ENCODE measurements at regions not wholly inside any gene's neighbourhood (a gene's known extent, or its start where the extent isn't known, plus 50 kb on each side); places are given as distances from the start of the nearest gene placed in this dataset.

DNA sequence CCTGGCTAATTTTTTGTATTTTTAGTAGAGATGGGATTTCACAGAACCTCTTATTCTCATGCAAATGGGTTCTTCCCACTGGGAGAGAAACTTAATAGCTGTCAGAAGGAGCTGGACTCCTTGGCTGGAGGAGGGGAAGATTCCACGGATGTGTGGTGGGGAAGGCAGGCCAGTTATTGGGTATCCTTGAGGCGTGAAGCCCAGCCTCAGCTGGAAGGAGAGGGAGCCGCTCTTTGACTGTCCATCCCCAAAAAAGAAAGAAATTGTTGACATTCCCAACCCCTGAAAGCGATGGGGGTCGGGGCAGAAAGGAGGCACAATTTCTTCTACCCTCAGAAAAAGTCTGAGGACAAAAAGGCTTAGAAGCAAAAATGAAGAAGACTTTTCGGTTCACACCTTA lies 983.1 kb upstream of the PABPC4L start:
- DNase-seq (ENCODE audit: low spot score): no peak
- TF ChIP-seq, protein P1, sequence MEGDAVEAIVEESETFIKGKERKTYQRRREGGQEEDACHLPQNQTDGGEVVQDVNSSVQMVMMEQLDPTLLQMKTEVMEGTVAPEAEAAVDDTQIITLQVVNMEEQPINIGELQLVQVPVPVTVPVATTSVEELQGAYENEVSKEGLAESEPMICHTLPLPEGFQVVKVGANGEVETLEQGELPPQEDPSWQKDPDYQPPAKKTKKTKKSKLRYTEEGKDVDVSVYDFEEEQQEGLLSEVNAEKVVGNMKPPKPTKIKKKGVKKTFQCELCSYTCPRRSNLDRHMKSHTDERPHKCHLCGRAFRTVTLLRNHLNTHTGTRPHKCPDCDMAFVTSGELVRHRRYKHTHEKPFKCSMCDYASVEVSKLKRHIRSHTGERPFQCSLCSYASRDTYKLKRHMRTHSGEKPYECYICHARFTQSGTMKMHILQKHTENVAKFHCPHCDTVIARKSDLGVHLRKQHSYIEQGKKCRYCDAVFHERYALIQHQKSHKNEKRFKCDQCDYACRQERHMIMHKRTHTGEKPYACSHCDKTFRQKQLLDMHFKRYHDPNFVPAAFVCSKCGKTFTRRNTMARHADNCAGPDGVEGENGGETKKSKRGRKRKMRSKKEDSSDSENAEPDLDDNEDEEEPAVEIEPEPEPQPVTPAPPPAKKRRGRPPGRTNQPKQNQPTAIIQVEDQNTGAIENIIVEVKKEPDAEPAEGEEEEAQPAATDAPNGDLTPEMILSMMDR (IDR thresholded peaks at IDR 0.05; ENCODE audit: extremely low read depth, insufficient read depth, missing control alignments): no peak
- in situ Hi-C loops (cut with MboI; ENCODE audit: low pct_unique_long_range_greater_than_20kb, low sequenced_read_pairs, unreplicated experiment): no loop called here

DNA sequence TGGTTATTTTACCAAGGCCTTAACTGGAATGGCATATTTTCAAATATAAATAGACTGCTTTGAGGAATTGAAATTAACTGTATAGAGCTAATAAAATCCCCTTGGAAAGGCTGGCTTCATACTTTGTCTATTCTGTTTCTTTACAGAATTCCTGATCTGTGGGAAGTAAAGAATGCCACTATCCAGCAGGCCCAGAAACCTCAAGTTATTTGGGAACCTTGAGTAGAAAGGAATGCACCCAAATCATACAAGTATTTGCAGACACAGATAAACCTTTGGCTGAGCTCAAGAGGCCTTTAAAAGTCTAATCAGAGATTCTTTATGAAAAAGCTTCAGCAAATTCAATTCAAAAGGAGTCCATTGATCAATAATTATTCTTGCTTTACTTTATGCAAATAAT lies 975.7 kb upstream of the PABPC4L start:
- in situ Hi-C loops (cut with MboI; ENCODE audit: low pct_unique_long_range_greater_than_20kb, low sequenced_read_pairs, unreplicated experiment): no loop called here
- no peak for DNase-seq (ENCODE audit: low spot score)
- TF ChIP-seq, protein P1 (IDR thresholded peaks at IDR 0.05; ENCODE audit: extremely low read depth, insufficient read depth, missing control alignments): no peak

DNA sequence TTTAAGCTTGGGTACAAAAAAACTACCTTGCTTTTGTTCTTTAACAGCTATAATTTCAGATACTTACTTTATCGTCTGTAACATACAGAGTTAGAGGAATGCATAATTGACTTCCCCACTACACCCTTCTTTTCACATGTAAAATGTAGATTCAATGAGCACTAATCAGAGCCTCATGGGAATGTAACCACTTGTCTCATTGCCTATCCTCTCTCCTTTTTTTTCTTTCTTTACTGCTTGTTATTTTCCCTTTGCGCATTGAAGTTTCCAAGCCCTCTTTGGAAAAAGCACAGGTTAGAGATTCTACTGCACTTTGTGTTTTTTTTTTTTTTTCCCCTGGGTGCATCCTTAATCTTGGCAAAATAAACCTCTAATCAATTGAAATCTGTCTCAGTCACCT lies 965.1 kb upstream of the PABPC4L start:
- DNase-seq (ENCODE audit: low spot score): no peak
- in situ Hi-C loops (cut with MboI; ENCODE audit: low pct_unique_long_range_greater_than_20kb, low sequenced_read_pairs, unreplicated experiment): no loop called here
- TF ChIP-seq, protein P1 (IDR thresholded peaks at IDR 0.05; ENCODE audit: extremely low read depth, insufficient read depth, missing control alignments): no peak

DNA sequence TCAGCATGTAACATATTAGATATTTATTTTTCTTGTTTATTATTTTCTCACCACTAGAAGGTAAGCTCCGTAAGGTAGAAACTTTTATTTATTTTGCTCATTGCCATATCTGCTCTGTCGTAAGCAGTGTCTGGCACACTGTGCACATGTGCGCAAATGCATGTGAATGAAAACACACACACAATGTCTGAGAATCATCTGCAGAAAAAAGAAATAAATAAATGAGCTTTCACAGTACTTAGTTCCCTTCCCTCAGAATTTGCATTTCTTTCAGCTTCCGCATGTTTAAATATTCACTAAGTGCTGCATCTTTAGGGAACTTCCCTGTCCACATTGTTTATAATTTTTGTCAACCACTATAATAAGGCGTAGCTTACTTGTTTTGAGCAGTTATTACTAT lies 963.0 kb upstream of the PABPC4L start:
- TF ChIP-seq, protein P1 (IDR thresholded peaks at IDR 0.05; ENCODE audit: extremely low read depth, insufficient read depth, missing control alignments): no peak
- in situ Hi-C loops (cut with MboI; ENCODE audit: low pct_unique_long_range_greater_than_20kb, low sequenced_read_pairs, unreplicated experiment): no loop called here
- DNase-seq (ENCODE audit: low spot score): no peak

DNA sequence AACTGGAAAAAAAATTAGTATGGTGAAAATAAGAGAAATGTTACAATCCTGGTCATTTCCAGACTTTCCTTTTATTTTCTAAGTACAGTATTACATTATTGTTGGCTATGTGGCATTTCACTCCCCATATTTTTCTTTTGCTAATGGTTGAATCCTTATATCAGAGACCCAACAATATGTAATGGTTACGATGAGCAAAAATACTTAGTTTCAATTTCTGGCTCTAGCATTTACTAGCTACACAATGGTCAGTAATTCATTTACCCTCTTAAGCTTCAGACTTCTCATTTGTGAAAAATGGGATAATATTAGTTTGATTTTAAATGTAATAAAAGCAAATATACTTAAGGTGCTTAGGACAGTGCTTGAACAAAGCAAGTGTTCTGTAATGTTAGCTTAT lies 942.9 kb upstream of the PABPC4L start:
- in situ Hi-C loops (cut with MboI; ENCODE audit: low pct_unique_long_range_greater_than_20kb, low sequenced_read_pairs, unreplicated experiment): no loop called here
- TF ChIP-seq, protein P1 (IDR thresholded peaks at IDR 0.05; ENCODE audit: extremely low read depth, insufficient read depth, missing control alignments): no peak
- DNase-seq (ENCODE audit: low spot score): no peak

DNA sequence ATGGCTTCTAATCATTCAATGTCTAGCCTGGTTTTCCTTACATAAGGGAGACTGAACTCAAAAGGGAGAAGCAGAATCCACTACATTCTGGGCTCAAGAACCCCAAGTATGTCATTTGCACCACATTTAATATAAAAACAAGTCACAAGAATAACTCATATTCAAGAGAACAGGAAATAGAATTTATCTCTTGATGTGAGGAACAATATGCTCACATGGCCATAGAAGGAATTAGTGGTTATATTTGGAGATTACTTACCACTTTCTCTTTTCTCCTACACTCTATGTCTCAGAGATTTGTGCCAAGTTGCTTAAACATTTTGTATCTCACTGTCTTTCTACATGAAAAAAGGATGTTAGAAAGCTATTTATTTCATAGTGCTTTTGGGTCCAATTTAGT lies 922.6 kb upstream of the PABPC4L start:
- TF ChIP-seq, protein P1 (IDR thresholded peaks at IDR 0.05; ENCODE audit: extremely low read depth, insufficient read depth, missing control alignments): no peak
- in situ Hi-C loops (cut with MboI; ENCODE audit: low pct_unique_long_range_greater_than_20kb, low sequenced_read_pairs, unreplicated experiment): no loop called here
- DNase-seq (ENCODE audit: low spot score): no peak

DNA sequence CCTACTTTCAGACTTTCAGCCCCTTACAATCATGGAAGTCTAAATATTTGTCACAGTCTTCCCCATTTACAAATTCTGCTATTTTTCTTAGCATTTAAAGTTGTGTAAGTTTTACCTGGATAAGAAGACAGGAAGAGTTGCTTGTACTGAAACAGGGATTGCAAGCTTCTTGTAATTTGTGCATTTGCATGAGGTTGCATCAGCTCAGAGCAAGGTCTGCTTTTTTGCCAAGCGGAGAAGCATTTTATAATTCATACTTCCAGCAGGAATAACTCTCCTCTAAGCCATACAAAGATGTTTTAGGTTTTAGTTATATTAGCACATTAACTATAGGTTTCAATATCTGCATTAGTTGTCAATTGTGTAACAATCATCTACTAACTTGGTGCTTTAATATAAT lies 922.0 kb upstream of the PABPC4L start:
- no peak for DNase-seq (ENCODE audit: low spot score)
- TF ChIP-seq, protein P1 (IDR thresholded peaks at IDR 0.05; ENCODE audit: extremely low read depth, insufficient read depth, missing control alignments): no peak

More for the DNA sequence above, 922.0 kb upstream of the PABPC4L start:
- in situ Hi-C loops (cut with MboI; ENCODE audit: low pct_unique_long_range_greater_than_20kb, low sequenced_read_pairs, unreplicated experiment): no loop called here
